Fibroblast of skin of right biceps (primary cell): ENCODE measurements at regions not wholly inside any gene's neighbourhood (a gene's known extent, or its start where the extent isn't known, plus 50 kb on each side); places are given as distances from the start of the nearest gene placed in this dataset.
"Not testable (repeated sequence)": the region's sequence is repeated elsewhere in the genome, so short reads cannot be mapped to it uniquely, and the experiment has no call there.

Experiments used
- DNase-seq: peaks from one replicate; pipeline ENCODE4 v3.0.0-alpha.2; 2013

- DNase-seq = peak; percentile 24
Observed at GRCh38 chr4:123603165-123603564, 206.6 kb downstream of the SPRY1 start.

- not testable (repeated sequence) for DNase-seq
Observed at GRCh38 chr4:123605797-123606196, 209.2 kb downstream of the SPRY1 start.

GRCh38 chr4:123606336-123606735, 209.7 kb downstream of the SPRY1 start:
- no peak for DNase-seq

- no peak for DNase-seq
Observed at GRCh38 chr4:123606946-123607542, 210.4 kb downstream of the SPRY1 start.

GRCh38 chr4:123609829-123610228, 213.2 kb downstream of the SPRY1 start:
- no peak for DNase-seq

- DNase-seq = no peak
Observed at GRCh38 chr4:123613586-123614344, 217.2 kb downstream of the SPRY1 start.

- no peak for DNase-seq
Observed at GRCh38 chr4:123615901-123616300, 219.3 kb downstream of the SPRY1 start.

GRCh38 chr4:123616951-123617461, 220.4 kb downstream of the SPRY1 start:
- DNase-seq = peak; percentile 57

GRCh38 chr4:123617791-123618190, 221.2 kb downstream of the SPRY1 start:
- no peak for DNase-seq

GRCh38 chr4:123618606-123619005, 222.0 kb downstream of the SPRY1 start:
- DNase-seq = no peak

GRCh38 chr4:123619326-123619725, 222.7 kb downstream of the SPRY1 start:
- no peak for DNase-seq

- no peak for DNase-seq
Observed at GRCh38 chr4:123619895-123620294, 223.3 kb downstream of the SPRY1 start.

GRCh38 chr4:123621072-123621705, 224.6 kb downstream of the SPRY1 start:
- no peak for DNase-seq

- DNase-seq = no peak
Observed at GRCh38 chr4:123622572-123622971, 226.0 kb downstream of the SPRY1 start.

GRCh38 chr4:123623611-123624010, 227.0 kb downstream of the SPRY1 start:
- no peak for DNase-seq

GRCh38 chr4:123624959-123625358, 228.4 kb downstream of the SPRY1 start:
- no peak for DNase-seq

GRCh38 chr4:123628288-123628687, 231.7 kb downstream of the SPRY1 start:
- no peak for DNase-seq

- peak; percentile 78 for DNase-seq
Observed at GRCh38 chr4:123631786-123632692, 235.4 kb downstream of the SPRY1 start.

GRCh38 chr4:123632693-123633030, 236.1 kb downstream of the SPRY1 start:
- peak; percentile 71 for DNase-seq

- no peak for DNase-seq
Observed at GRCh38 chr4:123638834-123639233, 242.2 kb downstream of the SPRY1 start.

GRCh38 chr4:123640271-123640670, 243.7 kb downstream of the SPRY1 start:
- peak; percentile 58 for DNase-seq

- DNase-seq = no peak
Observed at GRCh38 chr4:123640824-123641223, 244.2 kb downstream of the SPRY1 start.

GRCh38 chr4:123643691-123644090, 247.1 kb downstream of the SPRY1 start:
- no peak for DNase-seq
